ENCODE measurements at regions not wholly inside any gene's neighbourhood (a gene's known extent, or its start where the extent isn't known, plus 50 kb on each side); places are given as distances from the start of the nearest gene placed in this dataset.

GRCh38 chr3:159674583-159674982, 314.1 kb upstream of the IL12A start:
- no peak for TF ChIP-seq EZH2phosphoT487 (IDR thresholded peaks at IDR 0.05)
- no peak for TF ChIP-seq CTCF (IDR thresholded peaks at IDR 0.05)
- no peak for TF ChIP-seq EZH2 (IDR thresholded peaks at IDR 0.05)
